D721Med (cell line): ENCODE measurements at regions not wholly inside any gene's neighbourhood (a gene's known extent, or its start where the extent isn't known, plus 50 kb on each side); places are given as distances from the start of the nearest gene placed in this dataset.

ENCODE experiments used
- DNase-seq: peaks from one replicate; pipeline ENCODE4 v3.0.0; 2011; ENCODE audit warnings: low spot score; ENCODE audit not compliant: insufficient read length
- FAIRE-seq: peaks from 2 replicates; lab custom pipeline; 2011; peaks lifted over from hg19 to GRCh38; lab: Jason Lieb, UNC
- CTCF ChIP-seq: IDR thresholded peaks from 2 replicates; pipeline ENCODE4 v1.5.1; 2012; ENCODE audit warnings: mild to moderate bottlenecking, control low read depth; ENCODE audit not compliant: insufficient read depth; ENCODE audit errors: missing control alignments

- TF ChIP-seq CTCF: no peak
- DNase-seq: no peak
- no peak for FAIRE-seq
Measured at GRCh38 chr7:145151676-145152075, 315.8 kb upstream of the TPK1 start.

- TF ChIP-seq CTCF: no peak
- DNase-seq (no peak), FAIRE-seq (no peak)
Measured at GRCh38 chr7:145147865-145148264, 312.0 kb upstream of the TPK1 start.

GRCh38 chr7:145143685-145144084, 307.8 kb upstream of the TPK1 start:
- FAIRE-seq (no peak), DNase-seq (no peak)
- no peak for TF ChIP-seq CTCF

GRCh38 chr7:145134377-145134776, 298.5 kb upstream of the TPK1 start:
- no peak for TF ChIP-seq CTCF
- FAIRE-seq (no peak), DNase-seq (no peak)

GRCh38 chr7:145123502-145123901, 287.6 kb upstream of the TPK1 start:
- TF ChIP-seq CTCF: no peak
- FAIRE-seq (no peak), DNase-seq (no peak)

GRCh38 chr7:145106001-145106400, 270.1 kb upstream of the TPK1 start:
- TF ChIP-seq CTCF: no peak
- DNase-seq (no peak), FAIRE-seq (no peak)

- no peak for FAIRE-seq
Measured at GRCh38 chr7:145105561-145105960, 269.7 kb upstream of the TPK1 start.

More at GRCh38 chr7:145105561-145105960, 269.7 kb upstream of the TPK1 start:
- no peak for TF ChIP-seq CTCF
- DNase-seq: no peak
